Right lobe of liver (tissue), 6 donors: ENCODE measurements at regions not wholly inside any gene's neighbourhood (a gene's known extent, or its start where the extent isn't known, plus 50 kb on each side); places are given as distances from the start of the nearest gene placed in this dataset.

Experiments used
- ATAC-seq, 4 donors: fragments of 200-7000 bp; cut with Tn5 transposase; one replicate each; pipeline ENCODE4 v1.9.1; 2020; ENCODE audit warnings: mild to moderate bottlenecking in 4 of 4, moderate library complexity in 4 of 4
- DNase-seq, 3 donors: peaks; one replicate each; pipeline ENCODE4 v3.0.0-alpha.2; 2020
- H3K27ac ChIP-seq, 3 donors: fragments of 200-600 bp; one replicate each; pipeline ENCODE4 v1.8.0; 2022
- H3K27me3 ChIP-seq, 2 donors: fragments of 200-600 bp; one replicate each; pipeline ENCODE4 v1.8.0; 2022
- H3K36me3 ChIP-seq, 4 donors: fragments of 200-600 bp; sonication (generic) in 1 of 4; one replicate each; pipeline versions ENCODE4 v1.5.1 to v1.8.0; 2017 to 2022; ENCODE audit warnings: control low read depth in 1 of 4
- H3K4me1 ChIP-seq, 4 donors: fragments of 200-600 bp; sonication (generic) in 1 of 4; one replicate each; pipeline versions ENCODE4 v1.5.1 to v1.8.0; 2017 to 2022; ENCODE audit warnings: control low read depth in 1 of 4
- H3K4me3 ChIP-seq, 3 donors: fragments of 200-600 bp; one replicate each; pipeline ENCODE4 v1.8.0; 2022
- H3K9me3 ChIP-seq, 4 donors: fragments of 200-600 bp; sonication (generic) in 1 of 4; one replicate each; pipeline versions ENCODE4 v1.5.1 to v1.8.0; 2017 to 2022; ENCODE audit warnings: control low read depth in 1 of 4
- POLR2A ChIP-seq: fragments of 450-650 bp; IDR thresholded peaks from one replicate; pipeline ENCODE4 v1.6.1; 2017; ENCODE audit warnings: antibody characterized with exemption, mild to moderate bottlenecking
- WGBS: methylation state at CpG from one replicate; pipeline ENCODE4 v1.1.6; 2018; ENCODE audit warnings: low coverage, low lambda C conversion rate; ENCODE audit not compliant: insufficient coverage; ENCODE audit errors: missing lambda C conversion rate; 5-methylcytosine and 5-hydroxymethylcytosine counted together
- intact Hi-C, 2 donors: fragments of 100-400 bp; cut with DNase I; formaldehyde crosslinking; loops; one replicate each; pipeline versions ENCODE4 v1.11.2 to v1.14.1; 2022
- TF ChIP-seq, protein P1 (sequence below), 4 donors: fragments of 200-600 bp in 3 of 4; fragments of 450-650 bp in 1 of 4; IDR thresholded peaks; one replicate each; pipeline versions ENCODE4 v1.5.1 to v1.8.0; 2016 to 2022; ENCODE audit warnings: antibody characterized with exemption in 4 of 4, mild to moderate bottlenecking in 2 of 4
- donor health status: DM: no; HTN: yes; CAD: no.
- donor health status: DM: no; HTN: no; CAD: no.
- donor health status: DM: no; HTN: no; CAD: no.
- donor health status: DM: no; HTN: yes; CAD: no.
- donor health status: DM: no; HTN: yes; CAD: no.

- Histone ChIP-seq H3K4me3 (no peak overlapping the region), H3K27ac (no peak overlapping the region), H3K4me1 (no peaks in the 10 kb centered on the region), H3K27me3 (no peaks in the 10 kb centered on the region), H3K9me3 (no peaks in the 10 kb centered on the region), H3K36me3 (no peaks in the 10 kb centered on the region)
- 39% methylated on average over 2 of the region's 2 CpGs for WGBS
- no peak for DNase-seq
- TF ChIP-seq POLR2A, result no peak
- TF ChIP-seq, protein P1, sequence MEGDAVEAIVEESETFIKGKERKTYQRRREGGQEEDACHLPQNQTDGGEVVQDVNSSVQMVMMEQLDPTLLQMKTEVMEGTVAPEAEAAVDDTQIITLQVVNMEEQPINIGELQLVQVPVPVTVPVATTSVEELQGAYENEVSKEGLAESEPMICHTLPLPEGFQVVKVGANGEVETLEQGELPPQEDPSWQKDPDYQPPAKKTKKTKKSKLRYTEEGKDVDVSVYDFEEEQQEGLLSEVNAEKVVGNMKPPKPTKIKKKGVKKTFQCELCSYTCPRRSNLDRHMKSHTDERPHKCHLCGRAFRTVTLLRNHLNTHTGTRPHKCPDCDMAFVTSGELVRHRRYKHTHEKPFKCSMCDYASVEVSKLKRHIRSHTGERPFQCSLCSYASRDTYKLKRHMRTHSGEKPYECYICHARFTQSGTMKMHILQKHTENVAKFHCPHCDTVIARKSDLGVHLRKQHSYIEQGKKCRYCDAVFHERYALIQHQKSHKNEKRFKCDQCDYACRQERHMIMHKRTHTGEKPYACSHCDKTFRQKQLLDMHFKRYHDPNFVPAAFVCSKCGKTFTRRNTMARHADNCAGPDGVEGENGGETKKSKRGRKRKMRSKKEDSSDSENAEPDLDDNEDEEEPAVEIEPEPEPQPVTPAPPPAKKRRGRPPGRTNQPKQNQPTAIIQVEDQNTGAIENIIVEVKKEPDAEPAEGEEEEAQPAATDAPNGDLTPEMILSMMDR (IDR thresholded peaks at IDR 0.05), result no peak
- no peak for ATAC-seq
- intact Hi-C loops, result no loop called here
Measured at GRCh38 chr6:133757335-133757734, 131.6 kb upstream of the TCF21 start.

- DNase-seq (no peak), ATAC-seq (no peak)
- Histone ChIP-seq H3K4me3 (no peak overlapping the region), H3K36me3 (no peaks in the 10 kb centered on the region), H3K27ac (no peak overlapping the region), H3K27me3 (no peaks in the 10 kb centered on the region), H3K9me3 (no peaks in the 10 kb centered on the region), H3K4me1 (no peaks in the 10 kb centered on the region)
- no peak for TF ChIP-seq POLR2A
- TF ChIP-seq, protein P1 (IDR thresholded peaks at IDR 0.05), result no peak
- intact Hi-C loops, result no loop called here
- 28% methylated on average over 2 of the region's 2 CpGs for WGBS
Measured at GRCh38 chr6:133758815-133759335, 130.0 kb upstream of the TCF21 start.

GRCh38 chr6:133759524-133759923 is 129.4 kb upstream of the TCF21 start:
- intact Hi-C loops, result no loop called here
- no peak for ATAC-seq

GRCh38 chr6:133761706-133762105 is 127.2 kb upstream of the TCF21 start:
- intact Hi-C loops, result no loop called here
- Histone ChIP-seq H3K27ac (no peak overlapping the region), H3K36me3 (no peaks in the 10 kb centered on the region), H3K9me3 (no peaks in the 10 kb centered on the region), H3K4me3 (no peak overlapping the region), H3K27me3 (no peaks in the 10 kb centered on the region), H3K4me1 (no peaks in the 10 kb centered on the region)
- WGBS, result 27% methylated on average over 1 of the region's 1 CpG
- DNase-seq (no peak), ATAC-seq (no peak)
- TF ChIP-seq, protein P1 (IDR thresholded peaks at IDR 0.05), result no peak
- TF ChIP-seq POLR2A, result no peak

More at GRCh38 chr6:133759524-133759923, 129.4 kb upstream of the TCF21 start:
- Histone ChIP-seq H3K4me1 (no peaks in the 10 kb centered on the region), H3K36me3 (no peaks in the 10 kb centered on the region), H3K27me3 (no peaks in the 10 kb centered on the region), H3K4me3 (no peak overlapping the region), H3K9me3 (no peaks in the 10 kb centered on the region), H3K27ac (no peak overlapping the region)
- no peak for DNase-seq
- no peak for TF ChIP-seq POLR2A
- TF ChIP-seq, protein P1 (IDR thresholded peaks at IDR 0.05), result no peak
- WGBS, result 86% methylated on average over 7 of the region's 7 CpGs
